ENCODE measurements at regions not wholly inside any gene's neighbourhood (a gene's known extent, or its start where the extent isn't known, plus 50 kb on each side); places are given as distances from the start of the nearest gene placed in this dataset.
"Not testable (repeated sequence)": the region's sequence is repeated elsewhere in the genome, so short reads cannot be mapped to it uniquely, and the experiment has no call there.

GRCh38 chr16:75928295-75928694, 202.0 kb upstream of the CPHXL start:
- no peak for DNase-seq

- no peak for DNase-seq
These were observed 202.8 kb upstream of the CPHXL start for GRCh38 chr16:75929046-75929445.

- no peak for DNase-seq
These were observed 204.8 kb upstream of the CPHXL start for GRCh38 chr16:75931043-75931442.

- DNase-seq = no peak
These were observed 205.7 kb upstream of the CPHXL start for GRCh38 chr16:75931970-75932369.

GRCh38 chr16:75938818-75939217, 212.5 kb upstream of the CPHXL start:
- DNase-seq = no peak

- DNase-seq = no peak
These were observed 216.1 kb upstream of the CPHXL start for GRCh38 chr16:75942351-75942750.

- DNase-seq = no peak
These were observed 216.6 kb upstream of the CPHXL start for GRCh38 chr16:75942936-75943335.

GRCh38 chr16:75943705-75944514, 217.6 kb upstream of the CPHXL start:
- no peak for DNase-seq

GRCh38 chr16:75945916-75946457, 219.7 kb upstream of the CPHXL start:
- no peak for DNase-seq

- no peak for DNase-seq
These were observed 221.4 kb upstream of the CPHXL start for GRCh38 chr16:75947626-75948239.

- no peak for DNase-seq
These were observed 222.2 kb upstream of the CPHXL start for GRCh38 chr16:75948441-75948840.

- no peak for DNase-seq
These were observed 222.6 kb upstream of the CPHXL start for GRCh38 chr16:75948886-75949285.

- DNase-seq = no peak
These were observed 225.8 kb upstream of the CPHXL start for GRCh38 chr16:75952124-75952523.

GRCh38 chr16:75957870-75958269, 231.6 kb upstream of the CPHXL start:
- DNase-seq = no peak

GRCh38 chr16:75965504-75966374, 239.4 kb upstream of the CPHXL start:
- DNase-seq = no peak

- not testable (repeated sequence) for DNase-seq
These were observed 242.8 kb upstream of the CPHXL start for GRCh38 chr16:75969120-75969519.

GRCh38 chr16:75971334-75971733, 245.0 kb upstream of the CPHXL start:
- DNase-seq = no peak

GRCh38 chr16:75983296-75983695, 257.0 kb upstream of the CPHXL start:
- DNase-seq = no peak

GRCh38 chr16:75983741-75984381, 257.6 kb upstream of the CPHXL start:
- DNase-seq = no peak

- no peak for DNase-seq
These were observed 261.0 kb upstream of the CPHXL start for GRCh38 chr16:75987323-75987722.

GRCh38 chr16:75996491-75996890, 270.2 kb upstream of the CPHXL start:
- DNase-seq = no peak

- DNase-seq = no peak
These were observed 271.3 kb upstream of the CPHXL start for GRCh38 chr16:75997606-75998005.

- no peak for DNase-seq
These were observed 269.6 kb upstream of the CNTNAP4 start for GRCh38 chr16:76007645-76008044.
